Hindlimb muscle (tissue), 1 donor: ENCODE measurements at regions not wholly inside any gene's neighbourhood (a gene's known extent, or its start where the extent isn't known, plus 50 kb on each side); places are given as distances from the start of the nearest gene placed in this dataset.

Source experiments
- DNase-seq: peaks from one replicate; pipeline ENCODE4 v3.0.0-alpha.2; 2013

DNA sequence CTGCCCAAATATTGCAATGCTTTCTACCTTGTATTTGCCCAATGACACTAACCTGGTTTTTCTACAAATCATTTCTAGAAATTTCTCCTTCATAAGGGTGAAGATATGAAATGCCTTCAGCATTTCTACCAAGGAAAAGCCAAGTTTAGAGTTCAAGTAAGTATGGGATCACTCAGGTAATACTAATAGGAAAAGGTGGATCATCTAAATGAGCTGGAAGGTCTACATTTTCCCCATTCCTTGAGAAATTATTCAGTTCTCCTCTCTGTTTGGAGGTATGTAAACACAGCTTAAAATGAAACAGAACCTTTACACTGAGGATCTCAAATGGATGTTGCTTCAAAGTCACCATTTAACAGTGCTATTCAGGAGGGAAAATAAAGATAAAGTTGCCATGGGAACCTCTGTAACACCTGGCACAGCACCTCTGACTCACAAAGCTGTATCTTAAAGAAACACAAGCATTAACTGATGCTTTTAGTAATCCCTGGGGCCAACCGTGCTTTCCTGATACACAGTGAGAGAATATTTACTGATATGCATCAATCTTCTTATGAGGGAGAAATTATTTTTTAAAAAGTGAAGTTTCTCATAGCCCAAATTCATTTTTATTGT, 161.3 kb downstream of the DRD1 start:
- no peak for DNase-seq

DNA sequence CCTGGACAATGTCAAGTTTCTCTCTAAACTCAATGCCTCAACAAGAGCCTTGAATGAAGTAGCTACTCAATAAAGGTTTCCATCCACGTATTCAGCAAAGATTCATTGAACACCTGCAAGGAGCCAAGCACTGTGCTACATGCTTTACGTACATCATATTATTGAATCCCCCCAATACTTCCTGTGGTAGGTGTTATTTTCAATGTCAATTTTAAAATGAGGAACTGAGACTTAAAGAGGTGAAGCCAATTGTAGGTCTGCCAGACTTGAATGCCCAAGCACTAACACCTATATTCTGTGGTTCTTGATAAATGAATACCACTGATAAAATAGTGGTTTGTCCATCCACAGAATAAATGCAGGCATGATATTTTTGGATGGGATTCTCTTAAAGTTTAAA, 162.3 kb downstream of the DRD1 start:
- DNase-seq, result no peak

DNA sequence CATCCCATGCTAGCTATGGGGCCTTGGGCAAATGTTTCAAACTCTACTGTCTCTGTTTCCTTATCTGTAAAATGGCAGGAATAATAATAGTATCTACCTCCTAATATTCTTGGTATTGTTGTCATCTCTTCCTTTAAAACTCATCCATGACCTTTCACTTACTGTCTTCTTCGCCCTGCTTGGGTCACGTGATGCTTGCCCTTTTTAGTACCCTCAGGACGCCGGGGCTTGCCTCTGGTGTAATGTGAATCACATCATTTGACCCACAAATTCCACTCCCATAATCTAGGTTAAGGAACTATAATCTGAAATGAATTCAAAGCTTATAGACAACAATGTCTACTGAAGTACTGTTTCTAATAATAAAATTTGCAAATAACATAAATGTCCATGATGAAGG, 162.7 kb downstream of the DRD1 start:
- no peak for DNase-seq

DNA sequence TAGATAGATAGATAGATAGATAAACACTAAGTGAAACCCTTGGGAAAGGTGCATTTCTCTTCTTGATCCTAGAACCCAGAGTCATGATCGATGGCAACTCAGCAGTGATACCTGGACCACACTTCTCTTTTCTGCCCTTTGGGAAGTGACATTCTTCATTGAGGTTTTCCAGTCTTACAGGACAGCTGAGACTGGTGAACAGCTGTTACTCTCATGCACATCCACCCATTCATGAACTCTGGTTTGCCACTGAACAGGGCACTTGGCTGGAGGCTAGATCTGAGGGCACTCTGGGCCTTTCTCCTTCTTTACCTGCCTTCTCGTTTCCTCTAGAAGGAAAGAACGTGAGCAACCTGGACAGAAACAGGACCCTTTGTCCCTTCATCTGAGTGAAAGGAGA, 164.5 kb downstream of the DRD1 start:
- no peak for DNase-seq

DNA sequence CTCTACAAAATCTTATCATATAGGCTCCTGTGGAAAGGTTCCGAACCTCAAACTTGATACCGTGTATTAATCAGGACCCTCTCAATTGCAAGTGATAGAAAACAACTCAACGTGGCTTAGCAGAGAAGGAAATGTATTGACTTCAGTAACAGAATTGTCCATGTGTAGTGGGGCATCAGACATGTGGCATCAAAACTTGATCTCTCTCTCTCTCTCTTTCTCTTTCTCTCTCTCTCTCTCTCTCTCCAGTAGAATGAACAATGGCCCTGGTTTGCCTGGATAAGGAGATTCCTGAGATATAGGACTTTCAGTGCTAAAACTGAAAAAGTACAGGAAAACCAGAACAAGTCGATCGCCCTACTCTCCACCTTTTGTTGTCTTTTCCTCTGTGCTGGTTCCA, 168.2 kb downstream of the DRD1 start:
- DNase-seq, result no peak

DNA sequence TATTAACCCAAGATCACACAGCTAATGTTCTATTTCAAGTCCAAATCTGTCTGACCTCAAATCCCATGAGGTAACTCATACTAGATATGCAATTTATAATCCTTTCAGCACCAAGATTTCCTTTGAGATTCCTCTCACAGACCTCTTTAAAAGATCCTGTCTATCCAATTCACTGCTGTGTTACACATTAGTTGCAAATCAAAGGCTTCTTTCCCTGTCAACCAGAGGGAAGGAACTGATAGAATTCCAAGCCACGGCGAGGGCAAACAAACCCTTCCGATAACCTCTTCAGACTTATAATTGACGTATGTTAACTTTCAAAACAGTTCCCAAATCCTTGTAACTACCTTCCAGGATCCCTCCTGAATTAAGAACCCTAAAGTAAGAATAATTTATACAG, 168.9 kb downstream of the DRD1 start:
- no peak for DNase-seq

DNA sequence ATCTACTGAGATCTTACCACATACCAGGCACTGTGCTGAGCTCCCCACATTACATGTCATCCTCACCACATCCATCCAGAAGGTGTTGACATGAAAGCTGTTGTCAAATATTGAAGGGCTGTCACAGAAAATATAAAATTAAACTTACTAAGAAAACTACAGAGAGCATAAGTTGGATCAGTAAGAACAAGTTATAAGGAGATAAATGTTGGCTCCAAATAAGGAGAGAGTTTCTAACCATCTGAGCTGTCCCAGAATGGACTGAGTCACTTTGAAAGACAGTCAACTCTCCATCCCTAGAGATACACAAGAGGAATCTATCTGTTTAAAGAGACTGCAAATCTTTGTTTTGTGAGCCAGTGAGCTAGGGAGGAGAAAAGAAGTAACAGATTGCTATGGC, 169.8 kb downstream of the DRD1 start:
- DNase-seq, result no peak

DNA sequence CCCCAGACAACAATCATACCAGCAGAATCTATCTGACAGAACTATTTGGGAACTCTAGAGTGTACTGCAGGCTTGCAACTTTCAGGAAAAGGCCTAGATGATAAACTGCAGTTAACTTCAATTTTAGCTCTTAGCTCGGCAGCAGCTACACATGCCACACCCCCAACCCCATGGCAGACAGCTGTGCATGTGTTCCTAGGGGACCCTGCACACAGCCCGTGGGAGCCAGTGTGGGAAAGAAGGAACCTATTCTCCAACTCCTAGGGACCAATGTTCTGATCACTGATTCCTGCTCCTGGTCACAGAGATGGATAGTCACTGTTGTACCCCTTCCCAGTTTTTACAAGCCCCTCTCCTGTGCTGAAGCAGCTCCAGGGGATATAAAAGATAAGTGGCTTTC, 179.6 kb downstream of the DRD1 start:
- no peak for DNase-seq

DNA sequence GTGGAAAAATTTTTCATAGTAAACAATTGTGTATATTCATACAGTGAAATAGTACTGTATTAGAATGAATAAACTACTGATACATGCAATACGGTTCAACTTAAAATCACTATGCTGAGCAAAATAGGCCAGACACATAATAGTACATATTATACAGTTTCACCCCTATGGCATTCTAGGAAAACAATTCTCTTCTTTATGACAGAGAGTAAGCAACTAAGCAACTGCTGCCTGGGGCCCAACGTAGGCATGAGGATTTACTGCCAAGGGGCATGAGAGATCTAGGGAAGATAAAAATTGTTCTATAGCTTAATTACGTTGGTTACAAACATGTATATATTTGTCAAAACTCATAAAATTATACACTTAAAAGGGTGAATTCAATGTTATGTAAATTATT, 180.2 kb downstream of the DRD1 start:
- no peak for DNase-seq

DNA sequence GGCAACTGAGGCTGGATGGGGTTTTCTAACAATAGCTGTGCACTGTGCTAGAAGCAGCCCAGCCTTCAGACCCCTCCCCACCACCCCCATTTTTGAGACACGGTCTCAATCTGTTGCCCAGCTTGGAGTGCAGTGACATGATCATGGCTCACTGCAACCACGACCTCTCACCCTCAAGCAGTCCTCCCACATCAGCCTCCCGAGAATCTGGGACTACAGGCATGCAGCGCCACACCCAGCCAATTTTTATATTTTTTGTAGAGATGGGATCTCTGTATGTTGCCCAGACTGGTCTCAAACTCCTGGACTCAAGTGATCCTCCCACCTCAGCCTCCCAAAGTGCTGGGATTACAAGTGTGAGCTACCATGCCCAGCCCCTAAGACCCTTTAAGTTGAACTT, 182.5 kb downstream of the DRD1 start:
- DNase-seq, result no peak

DNA sequence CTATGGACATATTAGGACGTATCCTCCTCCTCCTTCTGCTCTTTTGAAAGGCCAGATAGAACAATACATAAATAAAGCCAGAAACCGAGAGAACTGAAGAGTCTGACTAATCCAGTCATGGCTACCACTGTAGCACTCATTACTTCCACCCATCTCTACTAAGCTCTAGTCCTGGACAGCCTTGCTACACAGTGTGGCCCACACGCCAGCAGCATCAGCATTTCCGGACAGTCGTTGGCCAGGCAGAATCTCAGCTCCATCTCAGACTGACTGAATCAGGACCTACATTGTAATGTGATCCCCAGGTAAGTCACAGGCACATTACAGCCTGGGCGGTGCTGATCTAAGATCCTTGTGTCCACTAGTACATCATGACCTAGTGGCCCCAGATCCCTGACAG, 182.9 kb downstream of the DRD1 start:
- no peak for DNase-seq

DNA sequence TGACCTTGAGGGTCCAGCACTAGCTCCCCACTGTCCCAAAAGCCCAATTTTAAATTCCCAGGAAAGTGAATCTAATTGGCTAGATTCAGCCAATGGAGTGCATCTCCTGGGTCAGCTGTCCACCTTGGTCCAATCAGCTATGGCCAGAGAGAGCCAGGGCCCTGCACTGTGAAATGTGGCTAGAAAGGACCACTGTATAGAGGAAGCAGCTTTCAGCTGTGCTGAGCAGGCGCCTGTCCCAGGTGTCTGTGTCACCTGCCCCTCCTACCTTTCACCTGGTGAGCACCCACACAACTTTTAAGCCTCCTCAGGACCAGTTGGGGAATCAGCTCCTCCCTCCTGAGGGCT, 186.2 kb downstream of the DRD1 start:
- no peak for DNase-seq

DNA sequence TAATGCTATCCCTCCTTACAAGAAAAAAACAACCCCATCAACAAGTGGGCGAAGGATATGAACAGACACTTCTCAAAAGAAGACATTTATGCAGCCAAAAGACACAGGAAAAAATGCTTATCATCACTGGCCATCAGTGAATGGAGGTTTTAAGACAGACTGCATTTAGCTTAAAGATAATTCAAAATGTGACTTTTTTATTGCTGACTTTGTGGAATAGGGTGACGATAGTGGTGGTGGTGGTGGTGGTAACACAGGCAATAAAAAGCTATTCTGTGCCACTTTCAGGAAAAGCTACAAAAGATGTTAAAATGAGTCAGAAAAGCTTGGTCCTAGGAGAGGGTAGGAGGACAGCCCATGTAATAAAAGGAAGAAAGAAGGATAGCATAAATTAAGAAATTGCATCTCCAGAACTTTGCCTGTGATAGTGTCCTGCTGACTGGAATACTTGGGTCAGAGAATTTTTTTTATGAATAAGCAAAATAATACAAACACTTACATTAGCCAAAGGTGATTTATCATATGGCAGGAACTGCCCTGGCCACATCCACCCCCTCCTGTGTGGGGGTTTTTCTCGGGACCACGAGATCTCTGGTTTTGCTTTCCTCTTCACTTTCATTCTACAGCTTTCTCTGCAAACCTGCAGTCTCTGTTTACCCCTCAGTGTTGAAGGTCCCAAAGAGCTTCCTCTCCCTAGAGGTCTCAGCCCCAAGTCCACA, 186.7 kb downstream of the DRD1 start:
- no peak for DNase-seq

DNA sequence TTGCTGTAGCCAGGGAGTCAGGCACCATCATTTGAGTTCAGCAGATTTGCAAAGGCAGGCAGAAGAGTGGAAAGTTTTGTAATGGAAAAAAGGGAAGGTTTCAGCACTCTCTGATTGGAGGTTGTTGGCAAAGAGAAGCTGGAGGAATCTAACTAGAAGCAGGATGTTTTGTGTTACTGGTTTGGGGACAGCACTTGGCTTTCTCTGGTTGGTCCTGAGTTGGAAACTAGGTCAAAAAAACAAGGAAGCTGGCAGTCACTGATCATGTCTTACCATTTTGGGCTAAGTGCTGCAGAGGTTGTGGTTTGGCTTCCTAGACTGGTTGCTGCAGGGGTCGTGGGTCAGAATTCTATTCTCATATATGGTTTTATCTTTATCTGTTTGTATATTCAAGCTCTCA, 189.8 kb downstream of the DRD1 start:
- DNase-seq, result peak; percentile 8

DNA sequence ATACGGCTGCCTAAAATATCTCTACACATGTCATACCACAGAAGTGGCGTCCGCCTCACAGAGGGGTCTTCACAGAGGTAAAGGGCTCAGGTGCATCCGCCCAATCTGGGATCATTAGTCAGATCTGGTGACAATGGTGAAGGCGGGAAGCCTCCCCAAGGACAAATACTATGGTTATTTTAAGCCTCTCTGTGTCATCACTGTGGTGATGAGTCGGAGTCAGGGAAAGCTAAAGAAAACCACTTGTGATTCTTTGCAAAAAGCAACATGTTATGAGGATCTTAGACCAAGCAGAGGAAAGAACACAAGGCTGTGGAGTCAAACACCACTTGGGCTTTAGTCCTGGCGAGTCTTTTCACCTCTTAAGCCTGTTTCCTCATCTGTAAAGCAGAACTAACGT, 190.4 kb downstream of the DRD1 start:
- DNase-seq, result no peak

DNA sequence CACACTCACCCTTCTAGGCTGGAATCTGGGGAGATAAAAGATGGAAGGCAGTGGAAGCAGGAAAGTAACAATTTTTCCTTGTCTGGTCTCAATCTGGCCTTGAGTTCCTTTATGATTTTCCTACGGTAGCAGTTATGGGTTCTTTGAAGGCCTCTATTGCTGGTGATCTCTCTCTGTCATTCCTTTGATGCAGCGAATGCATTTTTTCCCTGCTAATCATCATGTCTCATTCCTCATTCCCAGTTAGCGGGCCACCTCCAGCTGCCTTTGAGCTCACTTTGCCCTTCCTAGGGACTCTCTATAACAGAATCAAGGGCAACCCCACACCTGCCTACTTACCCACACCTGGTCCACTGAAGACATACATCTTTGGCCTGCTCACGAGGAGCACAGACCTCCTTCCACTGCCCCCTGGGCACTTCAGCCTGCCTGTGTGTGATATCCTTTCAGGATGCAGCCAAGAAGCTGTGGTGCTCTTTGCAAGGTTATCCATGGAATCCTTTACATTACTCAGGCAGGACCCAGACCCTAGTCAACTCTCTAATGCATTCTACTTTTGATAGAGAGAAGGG, 191.7 kb downstream of the DRD1 start:
- DNase-seq, result no peak

DNA sequence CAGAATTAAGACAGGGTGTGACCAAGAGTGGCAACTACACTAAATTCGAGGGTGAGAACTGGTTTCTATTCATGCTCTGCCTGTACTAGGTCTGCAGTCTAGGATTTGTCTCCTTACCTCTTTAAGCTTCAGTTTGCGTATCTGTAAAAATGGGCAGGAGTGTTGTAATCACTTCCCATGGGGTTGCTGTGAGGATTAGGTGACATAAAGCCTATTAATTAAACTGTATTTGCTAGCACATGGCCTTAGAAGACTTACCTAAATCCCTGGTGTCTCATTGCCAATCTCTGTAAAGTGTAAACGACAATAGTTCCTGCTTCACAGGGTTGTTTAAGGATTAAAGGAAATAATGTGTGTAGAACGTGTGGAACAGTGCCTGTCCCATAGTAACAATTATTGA, 193.6 kb downstream of the DRD1 start:
- DNase-seq, result no peak

DNA sequence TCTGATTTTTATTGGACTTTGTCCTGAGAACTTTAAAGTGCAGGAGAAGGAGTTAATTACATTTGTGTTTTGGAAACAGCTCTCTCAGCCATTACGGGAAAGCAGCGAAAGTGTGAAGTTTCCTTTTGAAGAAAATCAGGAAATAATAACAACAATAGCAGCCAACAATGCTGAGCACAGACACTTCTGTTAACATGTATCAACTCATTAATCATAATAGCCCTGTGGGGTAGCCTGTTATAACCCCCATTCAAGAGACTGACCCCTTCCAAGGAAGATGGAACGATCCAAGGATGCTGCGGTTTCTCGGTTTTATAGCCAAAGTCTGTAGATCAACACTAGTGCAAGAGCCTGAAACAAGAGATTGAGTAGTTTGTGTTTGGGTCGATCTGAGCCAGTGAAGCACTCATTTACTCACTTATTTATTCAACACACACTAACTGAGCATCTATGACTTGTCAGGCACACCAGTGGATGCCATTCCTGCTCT, 195.5 kb downstream of the DRD1 start:
- no peak for DNase-seq

DNA sequence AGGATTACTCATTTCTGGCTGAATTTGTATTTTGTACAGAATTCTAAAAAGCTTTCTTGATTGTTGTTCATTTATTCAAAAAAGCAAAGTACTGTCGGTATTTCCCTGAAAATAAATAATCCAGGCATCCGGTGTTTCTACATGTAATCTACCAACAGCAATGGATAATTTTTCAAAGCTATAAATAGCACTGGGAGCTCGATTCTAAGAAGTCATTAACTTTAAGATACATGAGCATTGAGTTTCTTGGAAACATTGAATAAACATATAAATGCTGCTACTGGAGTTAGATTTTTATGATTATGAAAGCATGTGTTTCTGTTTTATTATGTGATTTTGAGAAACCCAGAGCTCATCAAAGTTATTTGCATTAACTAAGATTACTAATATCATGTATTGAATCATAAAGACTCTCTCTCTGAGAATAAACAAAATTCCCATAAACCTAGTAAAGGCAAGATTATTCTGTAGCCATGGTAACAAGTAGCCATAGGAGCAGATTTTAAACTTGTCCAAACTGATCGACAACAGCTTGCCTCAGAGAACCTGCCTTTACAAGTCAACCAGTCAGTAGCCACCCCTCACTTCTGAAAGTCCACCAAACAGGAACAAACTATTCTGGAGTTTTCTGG, 197.0 kb downstream of the DRD1 start:
- DNase-seq, result no peak

DNA sequence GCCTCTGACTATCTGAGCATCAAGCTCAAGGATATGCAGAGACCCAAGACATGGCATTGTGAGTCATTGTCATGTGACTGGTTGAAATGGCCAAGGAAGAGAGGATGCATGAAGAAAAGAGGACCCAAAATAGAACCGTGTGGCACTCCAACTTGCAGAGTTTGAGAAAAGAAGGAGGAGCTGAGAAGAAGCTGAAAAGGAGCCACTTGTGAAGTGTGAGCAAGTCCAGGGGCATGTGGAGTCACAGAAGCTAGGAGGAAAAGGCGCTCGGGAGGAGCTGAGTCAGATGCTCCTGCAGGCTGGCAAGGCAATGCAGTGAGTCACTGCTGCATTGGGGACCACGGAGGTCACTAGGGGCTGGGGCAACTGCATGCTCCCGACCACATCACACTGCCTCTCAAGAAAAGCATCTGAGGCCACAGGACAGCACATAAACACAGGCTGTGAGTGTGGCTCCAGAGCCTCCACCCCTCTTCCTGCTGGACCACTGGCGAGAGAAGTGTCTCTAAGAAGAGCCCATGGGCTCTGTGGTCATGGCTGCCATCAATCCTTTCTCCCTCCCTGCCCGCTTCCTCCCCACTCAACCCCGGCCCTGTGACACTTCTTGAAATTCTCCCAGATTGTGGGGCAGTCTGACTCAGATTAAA, 197.6 kb downstream of the DRD1 start:
- DNase-seq, result no peak

DNA sequence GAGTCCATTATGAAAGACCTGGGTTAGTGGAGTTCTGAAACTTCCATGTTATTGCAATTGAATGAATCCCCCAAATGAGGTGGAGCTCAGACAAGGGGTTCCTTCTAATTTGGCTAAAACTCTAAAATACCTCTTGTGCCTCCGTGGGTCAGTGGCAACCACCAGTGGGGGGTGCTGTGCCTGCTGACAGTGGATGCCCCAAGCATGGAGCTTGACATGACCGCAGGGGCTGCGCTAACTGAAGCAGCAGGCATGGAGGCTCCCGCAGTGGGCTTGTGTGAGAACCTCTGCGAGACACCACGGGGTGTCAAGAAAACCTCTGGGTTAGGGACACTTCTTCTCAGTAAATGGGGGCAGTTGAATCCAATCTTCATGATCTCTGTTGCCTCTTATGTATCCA, 200.5 kb downstream of the DRD1 start:
- no peak for DNase-seq

DNA sequence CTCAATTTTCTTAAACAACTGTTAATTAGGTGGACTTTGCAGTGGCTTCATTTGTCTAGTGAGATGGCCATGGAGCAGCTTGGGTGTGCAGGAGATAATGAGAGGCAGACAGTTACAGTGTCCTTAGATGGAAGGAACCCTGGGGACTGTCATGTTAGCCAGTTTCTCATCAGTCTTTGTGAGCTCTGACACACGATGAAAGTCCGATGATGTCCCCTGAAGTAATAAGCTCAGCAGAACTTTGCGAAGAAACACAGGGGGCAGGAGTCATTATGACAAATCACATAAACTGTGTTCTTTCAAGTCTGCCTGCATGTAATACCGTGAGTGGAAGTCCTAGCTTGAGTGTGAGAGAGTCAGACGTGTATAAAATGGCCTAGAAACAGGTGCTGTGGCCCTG, 201.8 kb downstream of the DRD1 start:
- no peak for DNase-seq

DNA sequence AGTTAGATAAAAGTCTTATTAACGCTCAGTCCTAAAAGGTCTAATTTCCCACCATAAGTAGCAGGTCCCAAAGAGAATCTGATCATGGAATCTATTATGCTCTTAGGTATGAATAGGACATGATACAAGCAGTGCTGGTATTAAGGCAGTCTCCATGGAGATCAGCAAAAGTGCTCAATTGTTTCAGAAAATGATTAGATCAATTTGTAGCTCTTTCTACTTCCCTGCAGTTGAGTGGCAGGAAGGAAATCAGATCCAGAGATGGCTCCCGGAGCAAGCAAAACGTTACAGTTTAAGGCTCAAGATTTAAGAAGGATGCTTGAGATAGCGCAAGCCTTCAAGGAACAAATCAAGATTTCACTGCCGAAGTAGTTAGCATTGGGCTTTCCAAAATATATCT, 205.7 kb downstream of the DRD1 start:
- no peak for DNase-seq

DNA sequence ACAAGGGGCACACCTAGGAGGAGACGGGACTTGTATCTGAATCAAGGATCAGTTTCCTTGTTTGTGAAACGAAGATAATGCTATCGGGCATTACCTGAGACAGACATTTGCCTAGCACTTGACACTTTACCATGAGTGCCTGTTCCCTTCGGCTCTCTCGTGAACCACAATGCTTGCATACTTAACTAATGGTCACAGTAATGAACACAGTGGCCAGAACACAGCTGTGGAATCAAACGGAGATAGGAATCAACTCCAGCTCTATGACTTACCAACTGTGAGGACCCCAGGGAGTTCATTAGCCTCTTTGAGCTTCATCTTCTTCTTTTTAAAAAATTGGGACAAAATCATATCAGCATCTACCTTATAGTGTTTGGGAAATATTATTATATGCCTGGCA, 207.8 kb downstream of the DRD1 start:
- DNase-seq, result no peak
